ENCODE measurements at regions not wholly inside any gene's neighbourhood (a gene's known extent, or its start where the extent isn't known, plus 50 kb on each side); places are given as distances from the start of the nearest gene placed in this dataset.
A peak's percentile ranks its signal among the peaks of the same experiment; 100 is the strongest.
"Not testable (repeated sequence)": the region's sequence is repeated elsewhere in the genome, so short reads cannot be mapped to it uniquely, and the experiment has no call there.

- no peak for TF ChIP-seq CTCF (IDR thresholded peaks at IDR 0.05; ENCODE audit: unreplicated experiment)
- Mint-ChIP-seq H3K27me3 (ENCODE audit: insufficient read depth, unreplicated experiment) (no peaks in the 10 kb centered on the region), H3K27ac (ENCODE audit: low read depth, unreplicated experiment) (no peak overlapping the region), H3K4me1 (ENCODE audit: insufficient read depth, unreplicated experiment) (no peaks in the 10 kb centered on the region), H3K36me3 (ENCODE audit: insufficient read depth, unreplicated experiment) (no peaks in the 10 kb centered on the region), H3K9me3 (ENCODE audit: unreplicated experiment) (peaks cover 5% of the 10 kb centered on the region), H3K4me3 (ENCODE audit: unreplicated experiment) (no peak overlapping the region)
- ChIA-PET POLR2A (interaction anchor here (0.6 to 0.9 kb wide), 2 partner anchors 32 to 58 kb away, joined by 4 read pairs; no protein-coding TSS in a partner anchor), CTCF (no interaction called here)
- DNase-seq (ENCODE audit: unreplicated experiment), result peak; percentile 19
- intact Hi-C loops (cut with micrococcal nuclease), result no loop called here
- BruUV-seq (replicated peaks), result no TSS peak
Measured at GRCh38 chr5:130616161-130616560, 548.9 kb downstream of the HINT1 start.

- peaks cover 5% of the 10 kb centered on the region for H3K4me1 Mint-ChIP-seq (ENCODE audit: insufficient read depth, unreplicated experiment)
- CTCF ChIA-PET, result no interaction called here
- H3K27me3 Mint-ChIP-seq (ENCODE audit: insufficient read depth, unreplicated experiment), result no peaks in the 10 kb centered on the region
- H3K9me3 Mint-ChIP-seq (ENCODE audit: unreplicated experiment), result peaks cover 7% of the 10 kb centered on the region
- POLR2A ChIA-PET, result interaction anchor here (0.7 kb wide), 1 partner anchor 496 kb away, joined by 3 read pairs; no protein-coding TSS in a partner anchor
- H3K36me3 Mint-ChIP-seq (ENCODE audit: insufficient read depth, unreplicated experiment), result no peaks in the 10 kb centered on the region
- H3K4me3 Mint-ChIP-seq (ENCODE audit: unreplicated experiment), result no peak overlapping the region
- H3K27ac Mint-ChIP-seq (ENCODE audit: low read depth, unreplicated experiment), result peak overlapping the region; percentile 73
- peak; percentile 42 for DNase-seq (ENCODE audit: unreplicated experiment)
- intact Hi-C loops (cut with micrococcal nuclease), result no loop called here
- no TSS peak for BruUV-seq (replicated peaks)
- no peak for TF ChIP-seq CTCF (IDR thresholded peaks at IDR 0.05; ENCODE audit: unreplicated experiment)
Measured at GRCh38 chr5:130605234-130605633, 559.8 kb downstream of the HINT1 start.

GRCh38 chr5:130596647-130597046, 568.4 kb downstream of the HINT1 start:
- H3K9me3 Mint-ChIP-seq (ENCODE audit: unreplicated experiment), result peaks cover 12% of the 10 kb centered on the region
- H3K4me1 Mint-ChIP-seq (ENCODE audit: insufficient read depth, unreplicated experiment); intact Hi-C loops (cut with micrococcal nuclease); POLR2A ChIA-PET; H3K27me3 Mint-ChIP-seq (ENCODE audit: insufficient read depth, unreplicated experiment); H3K36me3 Mint-ChIP-seq (ENCODE audit: insufficient read depth, unreplicated experiment); H3K27ac Mint-ChIP-seq (ENCODE audit: low read depth, unreplicated experiment); CTCF ChIA-PET; BruUV-seq (replicated peaks); H3K4me3 Mint-ChIP-seq (ENCODE audit: unreplicated experiment); DNase-seq (ENCODE audit: unreplicated experiment): not testable (repeated sequence)

- Mint-ChIP-seq H3K9me3 (ENCODE audit: unreplicated experiment) (no peaks in the 10 kb centered on the region), H3K4me1 (ENCODE audit: insufficient read depth, unreplicated experiment) (no peaks in the 10 kb centered on the region), H3K4me3 (ENCODE audit: unreplicated experiment) (no peak overlapping the region), H3K27ac (ENCODE audit: low read depth, unreplicated experiment) (no peak overlapping the region), H3K27me3 (ENCODE audit: insufficient read depth, unreplicated experiment) (no peaks in the 10 kb centered on the region), H3K36me3 (ENCODE audit: insufficient read depth, unreplicated experiment) (no peaks in the 10 kb centered on the region)
- no TSS peak for BruUV-seq (replicated peaks)
- intact Hi-C loops (cut with micrococcal nuclease), result no loop called here
- ChIA-PET CTCF (no interaction called here), POLR2A (no interaction called here)
- TF ChIP-seq CTCF (IDR thresholded peaks at IDR 0.05; ENCODE audit: unreplicated experiment), result no peak
- DNase-seq (ENCODE audit: unreplicated experiment), result no peak
Measured at GRCh38 chr5:130580264-130580663, 584.8 kb downstream of the HINT1 start.

- H3K4me1 Mint-ChIP-seq (ENCODE audit: insufficient read depth, unreplicated experiment), result no peaks in the 10 kb centered on the region
- intact Hi-C loops (cut with micrococcal nuclease), result no loop called here
- H3K27ac Mint-ChIP-seq (ENCODE audit: low read depth, unreplicated experiment), result no peak overlapping the region
- H3K9me3 Mint-ChIP-seq (ENCODE audit: unreplicated experiment), result no peaks in the 10 kb centered on the region
- POLR2A ChIA-PET, result no interaction called here
- H3K4me3 Mint-ChIP-seq (ENCODE audit: unreplicated experiment), result no peak overlapping the region
- H3K27me3 Mint-ChIP-seq (ENCODE audit: insufficient read depth, unreplicated experiment), result no peaks in the 10 kb centered on the region
- DNase-seq (ENCODE audit: unreplicated experiment), result no peak
- TF ChIP-seq CTCF (IDR thresholded peaks at IDR 0.05; ENCODE audit: unreplicated experiment), result no peak
- no TSS peak for BruUV-seq (replicated peaks)
- no peaks in the 10 kb centered on the region for H3K36me3 Mint-ChIP-seq (ENCODE audit: insufficient read depth, unreplicated experiment)
- CTCF ChIA-PET, result no interaction called here
Measured at GRCh38 chr5:130578354-130578753, 586.7 kb downstream of the HINT1 start.
